ENCODE measurements at regions not wholly inside any gene's neighbourhood (a gene's known extent, or its start where the extent isn't known, plus 50 kb on each side); places are given as distances from the start of the nearest gene placed in this dataset.

DNA sequence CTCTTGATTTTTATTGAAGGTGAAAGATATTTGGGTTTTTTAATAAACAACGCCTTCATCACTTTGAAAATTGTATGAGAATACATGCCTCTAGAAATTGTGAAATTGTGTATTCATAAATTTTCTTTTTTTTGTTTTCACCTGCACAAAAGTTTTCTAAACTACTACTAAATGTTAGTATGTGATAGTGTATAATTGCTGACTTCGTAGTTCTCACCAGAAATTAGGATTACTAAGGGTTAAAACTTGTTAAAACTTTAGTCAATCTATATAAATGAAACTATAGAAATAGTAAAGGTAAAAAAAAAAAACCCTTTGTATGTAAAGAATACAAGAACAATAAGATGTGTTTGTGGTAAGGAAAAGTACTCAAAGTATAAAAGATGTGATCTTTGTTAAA lies 496.5 kb upstream of the ATP2B1 start:
- TF ChIP-seq, protein P1, sequence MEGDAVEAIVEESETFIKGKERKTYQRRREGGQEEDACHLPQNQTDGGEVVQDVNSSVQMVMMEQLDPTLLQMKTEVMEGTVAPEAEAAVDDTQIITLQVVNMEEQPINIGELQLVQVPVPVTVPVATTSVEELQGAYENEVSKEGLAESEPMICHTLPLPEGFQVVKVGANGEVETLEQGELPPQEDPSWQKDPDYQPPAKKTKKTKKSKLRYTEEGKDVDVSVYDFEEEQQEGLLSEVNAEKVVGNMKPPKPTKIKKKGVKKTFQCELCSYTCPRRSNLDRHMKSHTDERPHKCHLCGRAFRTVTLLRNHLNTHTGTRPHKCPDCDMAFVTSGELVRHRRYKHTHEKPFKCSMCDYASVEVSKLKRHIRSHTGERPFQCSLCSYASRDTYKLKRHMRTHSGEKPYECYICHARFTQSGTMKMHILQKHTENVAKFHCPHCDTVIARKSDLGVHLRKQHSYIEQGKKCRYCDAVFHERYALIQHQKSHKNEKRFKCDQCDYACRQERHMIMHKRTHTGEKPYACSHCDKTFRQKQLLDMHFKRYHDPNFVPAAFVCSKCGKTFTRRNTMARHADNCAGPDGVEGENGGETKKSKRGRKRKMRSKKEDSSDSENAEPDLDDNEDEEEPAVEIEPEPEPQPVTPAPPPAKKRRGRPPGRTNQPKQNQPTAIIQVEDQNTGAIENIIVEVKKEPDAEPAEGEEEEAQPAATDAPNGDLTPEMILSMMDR (IDR thresholded peaks at IDR 0.05): no peak
- TF ChIP-seq POLR2A (IDR thresholded peaks at IDR 0.05): no peak
